OCI-LY7 (cell line): ENCODE measurements at regions not wholly inside any gene's neighbourhood (a gene's known extent, or its start where the extent isn't known, plus 50 kb on each side); places are given as distances from the start of the nearest gene placed in this dataset.

ENCODE experiments used
- CTCF ChIP-seq: fragments of 200-600 bp; sonication (generic); conservative IDR thresholded peaks from 2 replicates; pipeline ENCODE4 v1.5.1; 2014; ENCODE audit warnings: mild to moderate bottlenecking, antibody characterized with exemption, low read length, moderate library complexity, mixed read lengths
- EZH2phosphoT487 ChIP-seq: fragments of 200-600 bp; sonication (generic); IDR thresholded peaks from 2 replicates; pipeline ENCODE4 v1.6.1; 2018; ENCODE audit warnings: low read depth, borderline replicate concordance, mild to moderate bottlenecking, mixed run types, antibody characterized with exemption, low read length, moderate library complexity, mixed read lengths

- TF ChIP-seq EZH2phosphoT487 (no peak), CTCF (no peak)
These were observed 174.1 kb upstream of the MKI67 start for GRCh38 chr10:128300290-128300824.
